Erythroblast (primary cell): ENCODE measurements at regions not wholly inside any gene's neighbourhood (a gene's known extent, or its start where the extent isn't known, plus 50 kb on each side); places are given as distances from the start of the nearest gene placed in this dataset.

Experiments
- GATA1 ChIP-seq: IDR thresholded peaks from 2 replicates; pipeline ENCODE4 v1.6.1; 2011; ENCODE audit warnings: low read depth, mild to moderate bottlenecking, control low read depth, low read length, moderate library complexity
- POLR2A ChIP-seq: IDR thresholded peaks from 2 replicates; pipeline ENCODE4 v1.6.1; 2011; ENCODE audit warnings: mild to moderate bottlenecking, low read length

DNA sequence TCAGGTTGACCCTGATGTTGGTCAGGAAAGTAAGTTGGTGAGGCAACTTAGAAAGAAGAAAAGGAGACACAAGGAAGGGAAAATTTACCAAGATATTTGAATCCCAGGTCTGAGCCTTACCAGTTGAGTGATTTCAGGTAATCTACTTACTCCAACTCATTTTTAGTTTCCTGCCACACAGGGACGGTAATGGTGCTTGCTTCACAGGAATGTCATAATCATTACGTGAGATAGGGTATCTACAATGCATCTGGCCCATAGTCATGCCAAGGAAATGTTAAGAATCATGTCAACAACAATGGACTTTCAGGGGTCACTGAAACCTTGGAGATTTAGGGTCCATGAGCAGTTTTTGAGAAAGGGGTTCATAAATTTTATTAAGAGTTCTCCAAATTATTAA lies 195.4 kb upstream of the HHIP start:
- TF ChIP-seq POLR2A (no peak), GATA1 (no peak)
